SU-DHL-6 (cell line): ENCODE measurements at regions not wholly inside any gene's neighbourhood (a gene's known extent, or its start where the extent isn't known, plus 50 kb on each side); places are given as distances from the start of the nearest gene placed in this dataset.

Experiments used
- EZH2phosphoT487 ChIP-seq: fragments of 200-600 bp; sonication (generic), shearing (Covaris generic); conservative IDR thresholded peaks from 2 replicates; pipeline ENCODE4 v1.6.1; 2018; ENCODE audit warnings: mild to moderate bottlenecking, antibody characterized with exemption, low read length, moderate library complexity, mixed read lengths
- TF ChIP-seq, protein P1 (sequence below): fragments of 200-600 bp; sonication (generic); IDR thresholded peaks from one replicate; pipeline ENCODE4 v1.5.1; 2017; ENCODE audit warnings: antibody characterized with exemption, mild to moderate bottlenecking, low read length, moderate library complexity; ENCODE audit not compliant: insufficient read depth, poor library complexity, severe bottlenecking

DNA sequence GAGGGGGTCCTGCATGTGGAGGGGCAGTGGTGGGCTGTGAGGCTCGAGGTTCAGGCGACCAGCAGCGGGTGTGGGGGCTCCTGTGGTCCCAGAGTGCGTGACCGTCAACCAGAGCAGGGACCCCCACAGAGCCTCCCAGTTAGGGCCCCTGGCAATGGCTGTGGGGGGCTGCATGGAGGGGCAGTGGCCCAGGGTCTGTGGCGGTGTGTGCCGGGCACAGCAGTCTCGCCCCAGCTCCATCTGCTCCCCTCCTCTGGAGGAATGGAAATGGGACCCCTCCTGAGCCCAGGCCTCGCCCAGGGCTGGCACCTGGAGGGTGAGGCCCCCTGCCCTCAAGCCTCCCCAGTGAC is 210.8 kb upstream of the C14orf180 start:
- TF ChIP-seq, protein P1, sequence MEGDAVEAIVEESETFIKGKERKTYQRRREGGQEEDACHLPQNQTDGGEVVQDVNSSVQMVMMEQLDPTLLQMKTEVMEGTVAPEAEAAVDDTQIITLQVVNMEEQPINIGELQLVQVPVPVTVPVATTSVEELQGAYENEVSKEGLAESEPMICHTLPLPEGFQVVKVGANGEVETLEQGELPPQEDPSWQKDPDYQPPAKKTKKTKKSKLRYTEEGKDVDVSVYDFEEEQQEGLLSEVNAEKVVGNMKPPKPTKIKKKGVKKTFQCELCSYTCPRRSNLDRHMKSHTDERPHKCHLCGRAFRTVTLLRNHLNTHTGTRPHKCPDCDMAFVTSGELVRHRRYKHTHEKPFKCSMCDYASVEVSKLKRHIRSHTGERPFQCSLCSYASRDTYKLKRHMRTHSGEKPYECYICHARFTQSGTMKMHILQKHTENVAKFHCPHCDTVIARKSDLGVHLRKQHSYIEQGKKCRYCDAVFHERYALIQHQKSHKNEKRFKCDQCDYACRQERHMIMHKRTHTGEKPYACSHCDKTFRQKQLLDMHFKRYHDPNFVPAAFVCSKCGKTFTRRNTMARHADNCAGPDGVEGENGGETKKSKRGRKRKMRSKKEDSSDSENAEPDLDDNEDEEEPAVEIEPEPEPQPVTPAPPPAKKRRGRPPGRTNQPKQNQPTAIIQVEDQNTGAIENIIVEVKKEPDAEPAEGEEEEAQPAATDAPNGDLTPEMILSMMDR: no peak
- TF ChIP-seq EZH2phosphoT487: no peak
